K562 (cell line): ENCODE measurements at regions not wholly inside any gene's neighbourhood (a gene's known extent, or its start where the extent isn't known, plus 50 kb on each side); places are given as distances from the start of the nearest gene placed in this dataset.
"Not testable (repeated sequence)": the region's sequence is repeated elsewhere in the genome, so short reads cannot be mapped to it uniquely, and the experiment has no call there.

ENCODE experiments used
- ATAC-seq: fragments of 200-7000 bp; cut with Tn5 transposase; 3 replicates; pipeline ENCODE4 v1.9.1; 2020; ENCODE audit warnings: moderate library complexity
- BruUV-seq: library from RNA; stranded (reverse); fragments of 400-500 nt; replicated peaks from 2 replicates; lab custom pipeline; 2021; lab: Mats Ljungman, UMichigan
- CTCF ChIA-PET: fragments of 300-600 bp; formaldehyde crosslinking; extraction: SDS; loops from one replicate; lab custom pipeline; 2021; ENCODE audit warnings: low intra/inter-chr PET ratio; lab: Yijun Ruan, JAX
- POLR2A ChIA-PET: fragments of 300-600, 350-650 bp; sonication (Branson Sonifier 250); formaldehyde crosslinking; extraction: SDS; loops from one replicate; lab custom pipeline; 2021; ENCODE audit warnings: antibody characterized with exemption, inconsistent platforms; lab: Yijun Ruan, JAX
- DNase-seq, 4 experiments: peaks; one replicate each; pipeline versions ENCODE4 v3.0.0 to v3.0.0-alpha.2; 2011 to 2018; ENCODE audit warnings: low spot score in 3 of 4, mixed read lengths in 3 of 4; ENCODE audit errors: extremely low read depth in 1 of 4
- FAIRE-seq: peaks from 2 replicates; lab custom pipeline; 2011; peaks lifted over from hg19 to GRCh38; lab: Jason Lieb, UNC
- H2AFZ ChIP-seq: 2 replicates; pipeline ENCODE4 v1.6.0; 2011; ENCODE audit warnings: low read depth, low read length, control low read depth, inconsistent platforms
- H3K27ac ChIP-seq: fragments of 200-600 bp; 3 replicates; pipeline ENCODE4 v1.8.0; 2011; ENCODE audit warnings: low read depth, mild to moderate bottlenecking, control low read depth, inconsistent platforms, low read length, moderate library complexity, mixed read lengths; ENCODE audit errors: extremely low read depth
- H3K27me3 ChIP-seq, 2 experiments: fragments of 300-600 bp in 1 of 2; 2 replicates in 1 of 2; 3 replicates in 1 of 2; pipeline versions ENCODE4 v1.6.0 to v1.8.0; 2011; ENCODE audit warnings: inconsistent platforms in 2 of 2, low read length in 2 of 2, mild to moderate bottlenecking in 1 of 2, mixed read lengths in 1 of 2, moderate library complexity in 1 of 2; ENCODE audit not compliant: control insufficient read depth in 2 of 2, insufficient read depth in 2 of 2
- H3K36me3 ChIP-seq: fragments of 300-600 bp; 3 replicates; pipeline ENCODE4 v1.8.0; 2011; ENCODE audit warnings: mild to moderate bottlenecking, low read length, inconsistent platforms; ENCODE audit not compliant: control insufficient read depth, insufficient read depth
- H3K4me1 ChIP-seq, 2 experiments: fragments of 200-600 bp in 1 of 2; replicated peaks in 1 of 2; 2 replicates in 1 of 2; 3 replicates in 1 of 2; pipeline versions ENCODE4 v1.5.1 to v1.8.0; 2011; ENCODE audit warnings: inconsistent platforms in 2 of 2, low read length in 2 of 2, mild to moderate bottlenecking in 1 of 2, mixed read lengths in 1 of 2, moderate library complexity in 1 of 2; ENCODE audit not compliant: control insufficient read depth in 2 of 2, insufficient read depth in 2 of 2
- H3K4me2 ChIP-seq: 2 replicates; pipeline ENCODE4 v1.6.1; 2011; ENCODE audit warnings: low read length, control low read depth, inconsistent platforms, mixed read lengths; ENCODE audit not compliant: insufficient read depth
- H3K4me3 ChIP-seq: fragments of 200-600 bp; sonication (generic), shearing (Covaris generic); 2 replicates; pipeline ENCODE4 v1.5.1; 2016; ENCODE audit warnings: control low read depth, inconsistent platforms
- H3K79me2 ChIP-seq: fragments of 200-600 bp; 3 replicates; pipeline ENCODE4 v1.8.0; 2011; ENCODE audit warnings: low read length, inconsistent platforms; ENCODE audit not compliant: control insufficient read depth, insufficient read depth
- H3K9ac ChIP-seq, 2 experiments: 2 replicates each; pipeline versions ENCODE4 v1.6.0 to v1.6.1; 2011; ENCODE audit warnings: low read depth in 2 of 2, low read length in 2 of 2, control low read depth in 1 of 2, inconsistent platforms in 1 of 2, mild to moderate bottlenecking in 1 of 2, mixed read lengths in 1 of 2; ENCODE audit not compliant: insufficient read depth in 1 of 2
- H3K9me1 ChIP-seq: one replicate; pipeline ENCODE4 v1.6.0; 2011; ENCODE audit warnings: inconsistent platforms, mild to moderate bottlenecking, low read length, moderate library complexity; ENCODE audit not compliant: control insufficient read depth, insufficient read depth
- H3K9me3 ChIP-seq: replicated peaks from 2 replicates; pipeline ENCODE4 v1.5.1; 2011; ENCODE audit warnings: low read depth, low read length, inconsistent platforms; ENCODE audit not compliant: control insufficient read depth, insufficient read depth
- H4K20me1 ChIP-seq: replicated peaks from 2 replicates; pipeline ENCODE4 v1.6.1; 2011; ENCODE audit warnings: low read length, inconsistent platforms, mixed read lengths; ENCODE audit not compliant: control insufficient read depth, insufficient read depth
- CREBBP ChIP-seq: IDR thresholded peaks from one replicate; pipeline ENCODE4 v1.6.1; 2012; ENCODE audit warnings: low read depth, mild to moderate bottlenecking, control low read depth, inconsistent platforms, low read length
- POLR3G ChIP-seq: IDR thresholded peaks from 2 replicates; pipeline ENCODE4 v1.6.1; 2011; ENCODE audit not compliant: insufficient read length, insufficient replicate concordance; ENCODE audit errors: extremely low read depth
- ZFPM2 ChIP-seq: fragments of 250-450 bp; sonication (Bioruptor Pico); IDR thresholded peaks from 2 replicates; pipeline ENCODE4 v1.5.1; 2022; ENCODE audit warnings: mild to moderate bottlenecking
- ZNF274 ChIP-seq: IDR thresholded peaks from 2 replicates; pipeline ENCODE4 v1.6.1; 2011; ENCODE audit warnings: low read depth, mild to moderate bottlenecking, low read length, moderate library complexity, borderline replicate concordance
- WGBS: fragments of 100-300 bp; shearing (Covaris generic); methylation state at CpG from one replicate; pipeline ENCODE4 v1.1.6; 2016; ENCODE audit warnings: low coverage, mixed read lengths; ENCODE audit not compliant: insufficient coverage; ENCODE audit errors: missing lambda C conversion rate; 5-methylcytosine and 5-hydroxymethylcytosine counted together
- in situ Hi-C: fragments of 300-500 bp; cut with MboI; formaldehyde crosslinking; loops from 4 replicates; pipeline ENCODE4 v1.15.0; 2018; ENCODE audit warnings: inconsistent platforms, mixed read lengths
- intact Hi-C: fragments of 100-400 bp; cut with micrococcal nuclease; formaldehyde crosslinking; loops from 2 replicates; pipeline ENCODE4 v1.14.2; 2022
- TF ChIP-seq, protein P1 (sequence below): sonication (generic); formaldehyde crosslinking; IDR thresholded peaks from 2 replicates; pipeline ENCODE4 v1.8.0; 2022; ENCODE audit warnings: missing genetic modification reagents, mild to moderate bottlenecking, borderline replicate concordance

DNA sequence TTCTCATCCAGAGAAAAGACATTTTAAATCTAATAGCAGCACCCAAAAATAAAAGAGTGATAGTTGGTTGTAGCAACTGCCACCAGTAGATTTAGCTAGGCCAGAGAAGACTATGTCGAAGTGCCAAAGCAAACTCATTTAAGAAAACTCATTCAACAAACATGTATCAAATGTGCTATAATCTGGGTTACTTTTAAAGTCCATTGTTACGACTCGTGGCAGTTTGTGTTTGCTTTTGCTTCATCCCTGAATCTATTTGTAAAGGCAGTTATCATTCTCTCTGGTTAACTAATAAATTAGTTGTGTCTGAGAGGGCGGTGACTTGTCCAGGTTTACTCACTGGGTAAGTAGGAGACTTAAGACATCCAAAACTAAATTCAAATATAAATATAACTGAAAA, 159.4 kb downstream of the ZIC4 start:
- Histone ChIP-seq H3K27me3 (no peaks in the 10 kb centered on the region), H3K9ac (no peak overlapping the region), H3K4me1 (no peaks in the 10 kb centered on the region), H4K20me1 (no peaks in the 10 kb centered on the region), H3K4me2 (no peak overlapping the region), H2AFZ (no peak overlapping the region), H3K79me2 (no peaks in the 10 kb centered on the region; the same call in 2 of the 3 replicates), H3K9me3 (no peaks in the 10 kb centered on the region), H3K27ac (no peak overlapping the region), H3K4me3 (no peak overlapping the region), H3K9me1 (no peaks in the 10 kb centered on the region), H3K36me3 (no peaks in the 10 kb centered on the region)
- ChIA-PET CTCF (no interaction called here), POLR2A (interaction anchor here (0.6 kb wide), 1 partner anchor 10 kb away, joined by 3 read pairs; no protein-coding TSS in a partner anchor)
- TF ChIP-seq CREBBP: no peak
- no peak for TF ChIP-seq ZFPM2 (CRISPR knock-in tag)
- no peak for TF ChIP-seq POLR3G
- TF ChIP-seq ZNF274: no peak
- TF ChIP-seq, protein P1, sequence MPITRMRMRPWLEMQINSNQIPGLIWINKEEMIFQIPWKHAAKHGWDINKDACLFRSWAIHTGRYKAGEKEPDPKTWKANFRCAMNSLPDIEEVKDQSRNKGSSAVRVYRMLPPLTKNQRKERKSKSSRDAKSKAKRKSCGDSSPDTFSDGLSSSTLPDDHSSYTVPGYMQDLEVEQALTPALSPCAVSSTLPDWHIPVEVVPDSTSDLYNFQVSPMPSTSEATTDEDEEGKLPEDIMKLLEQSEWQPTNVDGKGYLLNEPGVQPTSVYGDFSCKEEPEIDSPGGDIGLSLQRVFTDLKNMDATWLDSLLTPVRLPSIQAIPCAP (CRISPR knock-in tag): no peak
- in situ Hi-C loops (no loop called here), intact Hi-C loops (no loop called here)
- FAIRE-seq (no peak), DNase-seq (no peak), ATAC-seq (no peak)
- 3% methylated on average over 4 of the region's 4 CpGs for WGBS
- no TSS peak for BruUV-seq

DNA sequence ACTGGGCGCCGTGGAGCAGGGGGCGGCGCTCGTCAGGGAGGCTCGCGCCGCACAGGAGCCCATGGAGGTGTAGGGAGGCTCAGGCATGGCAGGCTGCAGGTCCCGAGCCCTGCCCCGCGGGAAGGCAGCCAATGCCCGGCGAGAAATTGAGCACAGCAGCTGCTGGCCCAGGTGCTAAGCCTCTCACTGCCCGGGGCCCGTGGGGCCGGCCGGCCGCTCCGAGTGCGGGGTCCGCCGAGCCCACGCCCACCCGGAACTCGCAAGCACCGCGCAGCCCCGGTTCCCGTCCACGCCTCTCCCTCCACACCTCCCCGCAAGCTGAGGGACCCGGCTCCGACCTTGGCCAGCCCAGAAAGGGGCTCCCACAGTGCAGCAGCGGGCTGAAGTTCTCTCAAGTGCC, 160.7 kb downstream of the ZIC4 start:
- in situ Hi-C loops, H3K4me1 ChIP-seq, intact Hi-C loops, BruUV-seq, POLR2A ChIA-PET, H4K20me1 ChIP-seq, H3K27me3 ChIP-seq, H3K9me3 ChIP-seq, H3K4me2 ChIP-seq, H3K79me2 ChIP-seq, H3K9me1 ChIP-seq, DNase-seq, H3K4me3 ChIP-seq, H3K9ac ChIP-seq, FAIRE-seq, CTCF ChIA-PET, H2AFZ ChIP-seq, ATAC-seq, H3K27ac ChIP-seq, H3K36me3 ChIP-seq: not testable (repeated sequence)
- 9% methylated on average over 14 of the region's 34 CpGs for WGBS
